ENCODE measurements at regions not wholly inside any gene's neighbourhood (a gene's known extent, or its start where the extent isn't known, plus 50 kb on each side); places are given as distances from the start of the nearest gene placed in this dataset.

DNA sequence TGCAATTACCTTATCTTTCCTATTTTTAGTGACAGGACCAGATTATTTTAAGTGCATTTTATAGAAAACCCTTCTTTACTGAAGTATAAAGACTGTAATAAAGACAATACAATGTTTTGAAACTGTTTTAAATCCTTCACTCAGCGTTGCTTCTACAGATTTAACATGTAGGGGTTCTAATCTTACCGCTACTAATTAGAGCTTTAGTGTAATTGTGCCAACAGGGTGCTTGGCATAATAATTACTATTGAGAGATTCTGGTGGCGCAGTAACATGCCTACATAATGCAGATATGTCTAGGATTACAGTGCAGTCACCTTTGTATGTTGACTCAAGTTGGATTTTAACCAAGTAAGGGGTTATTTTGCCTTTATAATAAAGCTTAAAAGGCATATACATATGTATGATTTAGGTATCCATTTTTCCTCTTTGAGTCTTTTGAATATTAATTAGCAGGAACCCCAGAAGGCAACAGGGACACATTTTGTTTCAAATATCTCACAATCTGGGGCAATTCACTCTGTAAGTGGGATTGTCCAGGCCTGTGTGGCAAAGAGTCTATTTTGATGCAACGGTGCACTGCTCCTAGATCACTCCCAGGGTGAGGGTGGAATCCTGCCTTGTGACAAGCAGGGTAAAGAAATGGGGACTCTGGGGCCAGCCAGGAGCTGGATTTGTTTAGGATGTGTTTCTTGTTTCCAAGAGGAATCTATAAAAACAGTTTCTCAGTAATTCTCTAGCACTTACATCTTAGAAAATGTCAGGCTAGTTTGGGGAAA, 604.7 kb upstream of the SALL1 start:
- no peak for TF ChIP-seq POLR2A (IDR thresholded peaks at IDR 0.05; ENCODE audit: low read depth, low read length)
- no peak for TF ChIP-seq POLR2AphosphoS5 (IDR thresholded peaks at IDR 0.05; ENCODE audit: low read depth, low read length)

Data from GM12892 (cell line).